ENCODE measurements at regions not wholly inside any gene's neighbourhood (a gene's known extent, or its start where the extent isn't known, plus 50 kb on each side); places are given as distances from the start of the nearest gene placed in this dataset.

DNA sequence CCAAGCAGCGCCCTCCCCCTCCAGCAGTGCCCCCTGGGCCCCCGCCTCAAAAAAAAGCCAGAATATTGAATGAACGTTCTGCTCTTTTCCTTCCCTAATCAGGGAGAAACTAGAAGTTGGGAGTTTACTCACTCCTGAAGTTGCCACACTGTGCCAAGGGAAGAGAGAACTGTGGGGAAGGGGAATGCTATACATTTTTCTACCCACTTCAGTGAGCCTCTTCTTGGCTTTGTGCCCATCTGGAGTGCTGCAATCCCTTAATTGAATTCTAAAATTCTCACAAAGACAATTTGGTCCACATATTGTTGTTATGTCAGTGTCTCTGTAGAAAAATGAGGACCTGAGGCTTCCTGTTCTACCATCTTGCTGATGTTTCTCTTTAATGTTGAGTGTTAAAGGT is 443.7 kb downstream of the DIRAS2 start:
- Histone ChIP-seq H3K27me3 (ENCODE audit: insufficient read depth, low read depth, low read length) (no peaks in the 10 kb centered on the region), H4K20me1 (ENCODE audit: insufficient read depth) (no peaks in the 10 kb centered on the region), H3K4me2 (ENCODE audit: low read length) (no peak overlapping the region), H3K9me2 (ENCODE audit: insufficient read depth, low read length) (no peaks in the 10 kb centered on the region), H3K4me3 (ENCODE audit: low read length) (no peak overlapping the region), H3K9ac (ENCODE audit: low read length) (no peak overlapping the region), H2AFZ (ENCODE audit: low read depth, low read length) (no peak overlapping the region), H3K9me3 (ENCODE audit: low read length) (no peaks in the 10 kb centered on the region), H3K27ac (ENCODE audit: low read length) (no peak overlapping the region), H3K79me2 (replicated peaks; ENCODE audit: insufficient read depth, low read length) (no peaks in the 10 kb centered on the region), H3K36me3 (ENCODE audit: insufficient read depth, low read length) (no peaks in the 10 kb centered on the region), H3F3A (ENCODE audit: insufficient read depth, low read length, poor library complexity, severe bottlenecking) (no peaks in the 10 kb centered on the region)
- TF ChIP-seq TAF1 (IDR thresholded peaks at IDR 0.05; ENCODE audit: low read depth) (no peak), MXI1 (conservative IDR thresholded peaks at IDR 0.05; ENCODE audit: poor library complexity, severe bottlenecking) (no peak), RAD21 (conservative IDR thresholded peaks at IDR 0.05) (no peak), EP300 (conservative IDR thresholded peaks at IDR 0.05; ENCODE audit: poor library complexity, severe bottlenecking) (no peak), SMC3 (conservative IDR thresholded peaks at IDR 0.05; ENCODE audit: poor library complexity) (no peak), EZH2 (IDR thresholded peaks at IDR 0.05; ENCODE audit: borderline replicate concordance, insufficient read depth, low read length, poor library complexity, severe bottlenecking) (no peak), POLR2AphosphoS5 (IDR thresholded peaks at IDR 0.05) (no peak)
- TF ChIP-seq, protein P1, sequence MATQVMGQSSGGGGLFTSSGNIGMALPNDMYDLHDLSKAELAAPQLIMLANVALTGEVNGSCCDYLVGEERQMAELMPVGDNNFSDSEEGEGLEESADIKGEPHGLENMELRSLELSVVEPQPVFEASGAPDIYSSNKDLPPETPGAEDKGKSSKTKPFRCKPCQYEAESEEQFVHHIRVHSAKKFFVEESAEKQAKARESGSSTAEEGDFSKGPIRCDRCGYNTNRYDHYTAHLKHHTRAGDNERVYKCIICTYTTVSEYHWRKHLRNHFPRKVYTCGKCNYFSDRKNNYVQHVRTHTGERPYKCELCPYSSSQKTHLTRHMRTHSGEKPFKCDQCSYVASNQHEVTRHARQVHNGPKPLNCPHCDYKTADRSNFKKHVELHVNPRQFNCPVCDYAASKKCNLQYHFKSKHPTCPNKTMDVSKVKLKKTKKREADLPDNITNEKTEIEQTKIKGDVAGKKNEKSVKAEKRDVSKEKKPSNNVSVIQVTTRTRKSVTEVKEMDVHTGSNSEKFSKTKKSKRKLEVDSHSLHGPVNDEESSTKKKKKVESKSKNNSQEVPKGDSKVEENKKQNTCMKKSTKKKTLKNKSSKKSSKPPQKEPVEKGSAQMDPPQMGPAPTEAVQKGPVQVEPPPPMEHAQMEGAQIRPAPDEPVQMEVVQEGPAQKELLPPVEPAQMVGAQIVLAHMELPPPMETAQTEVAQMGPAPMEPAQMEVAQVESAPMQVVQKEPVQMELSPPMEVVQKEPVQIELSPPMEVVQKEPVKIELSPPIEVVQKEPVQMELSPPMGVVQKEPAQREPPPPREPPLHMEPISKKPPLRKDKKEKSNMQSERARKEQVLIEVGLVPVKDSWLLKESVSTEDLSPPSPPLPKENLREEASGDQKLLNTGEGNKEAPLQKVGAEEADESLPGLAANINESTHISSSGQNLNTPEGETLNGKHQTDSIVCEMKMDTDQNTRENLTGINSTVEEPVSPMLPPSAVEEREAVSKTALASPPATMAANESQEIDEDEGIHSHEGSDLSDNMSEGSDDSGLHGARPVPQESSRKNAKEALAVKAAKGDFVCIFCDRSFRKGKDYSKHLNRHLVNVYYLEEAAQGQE (IDR thresholded peaks at IDR 0.05; ENCODE audit: borderline replicate concordance) = no peak
- TF ChIP-seq, protein P2, sequence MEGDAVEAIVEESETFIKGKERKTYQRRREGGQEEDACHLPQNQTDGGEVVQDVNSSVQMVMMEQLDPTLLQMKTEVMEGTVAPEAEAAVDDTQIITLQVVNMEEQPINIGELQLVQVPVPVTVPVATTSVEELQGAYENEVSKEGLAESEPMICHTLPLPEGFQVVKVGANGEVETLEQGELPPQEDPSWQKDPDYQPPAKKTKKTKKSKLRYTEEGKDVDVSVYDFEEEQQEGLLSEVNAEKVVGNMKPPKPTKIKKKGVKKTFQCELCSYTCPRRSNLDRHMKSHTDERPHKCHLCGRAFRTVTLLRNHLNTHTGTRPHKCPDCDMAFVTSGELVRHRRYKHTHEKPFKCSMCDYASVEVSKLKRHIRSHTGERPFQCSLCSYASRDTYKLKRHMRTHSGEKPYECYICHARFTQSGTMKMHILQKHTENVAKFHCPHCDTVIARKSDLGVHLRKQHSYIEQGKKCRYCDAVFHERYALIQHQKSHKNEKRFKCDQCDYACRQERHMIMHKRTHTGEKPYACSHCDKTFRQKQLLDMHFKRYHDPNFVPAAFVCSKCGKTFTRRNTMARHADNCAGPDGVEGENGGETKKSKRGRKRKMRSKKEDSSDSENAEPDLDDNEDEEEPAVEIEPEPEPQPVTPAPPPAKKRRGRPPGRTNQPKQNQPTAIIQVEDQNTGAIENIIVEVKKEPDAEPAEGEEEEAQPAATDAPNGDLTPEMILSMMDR (IDR thresholded peaks at IDR 0.05; ENCODE audit: poor library complexity, severe bottlenecking) = no peak

DNA sequence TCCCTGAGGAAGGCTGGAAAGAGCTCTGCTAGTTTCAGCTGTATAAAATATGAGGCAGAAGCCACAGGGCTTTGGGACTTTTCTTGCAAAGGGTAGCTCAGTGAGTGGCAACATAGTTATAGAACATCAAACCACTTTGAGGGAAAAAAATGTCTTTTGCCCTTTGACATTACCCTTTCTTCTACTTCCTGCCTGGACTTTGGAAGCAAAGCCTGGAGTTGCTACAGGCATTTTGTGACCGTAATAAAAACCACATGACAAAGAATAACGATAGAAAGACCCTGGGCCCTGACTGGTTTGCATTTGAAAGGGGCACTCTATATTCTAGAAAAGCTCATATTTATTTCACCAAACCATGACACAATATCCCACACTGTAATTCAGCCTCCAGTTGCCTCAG is 440.9 kb downstream of the DIRAS2 start:
- Histone ChIP-seq H2AFZ (ENCODE audit: low read depth, low read length) (no peak overlapping the region), H3K4me2 (ENCODE audit: low read length) (no peak overlapping the region), H3K27me3 (ENCODE audit: insufficient read depth, low read depth, low read length) (no peaks in the 10 kb centered on the region), H3K9me2 (ENCODE audit: insufficient read depth, low read length) (no peaks in the 10 kb centered on the region), H3K4me3 (ENCODE audit: low read length) (no peak overlapping the region), H3K9ac (ENCODE audit: low read length) (no peak overlapping the region), H3K79me2 (replicated peaks; ENCODE audit: insufficient read depth, low read length) (no peaks in the 10 kb centered on the region), H3K36me3 (ENCODE audit: insufficient read depth, low read length) (no peaks in the 10 kb centered on the region), H4K20me1 (ENCODE audit: insufficient read depth) (no peaks in the 10 kb centered on the region), H3F3A (ENCODE audit: insufficient read depth, low read length, poor library complexity, severe bottlenecking) (no peaks in the 10 kb centered on the region), H3K27ac (ENCODE audit: low read length) (no peak overlapping the region), H3K9me3 (ENCODE audit: low read length) (no peaks in the 10 kb centered on the region)
- TF ChIP-seq EP300 (conservative IDR thresholded peaks at IDR 0.05; ENCODE audit: poor library complexity, severe bottlenecking) = no peak
- TF ChIP-seq POLR2AphosphoS5 (IDR thresholded peaks at IDR 0.05) = no peak
- no peak for TF ChIP-seq SMC3 (conservative IDR thresholded peaks at IDR 0.05; ENCODE audit: poor library complexity)
- TF ChIP-seq, protein P2 (IDR thresholded peaks at IDR 0.05; ENCODE audit: poor library complexity, severe bottlenecking) = no peak
- TF ChIP-seq, protein P1 (IDR thresholded peaks at IDR 0.05; ENCODE audit: borderline replicate concordance) = no peak
- TF ChIP-seq EZH2 (IDR thresholded peaks at IDR 0.05; ENCODE audit: borderline replicate concordance, insufficient read depth, low read length, poor library complexity, severe bottlenecking) = no peak
- no peak for TF ChIP-seq TAF1 (IDR thresholded peaks at IDR 0.05; ENCODE audit: low read depth)
- TF ChIP-seq MXI1 (conservative IDR thresholded peaks at IDR 0.05; ENCODE audit: poor library complexity, severe bottlenecking) = no peak
- TF ChIP-seq RAD21 (conservative IDR thresholded peaks at IDR 0.05) = no peak
